IPS-18a (cell line): ENCODE measurements at regions not wholly inside any gene's neighbourhood (a gene's known extent, or its start where the extent isn't known, plus 50 kb on each side); places are given as distances from the start of the nearest gene placed in this dataset.

Experiments
- H3K27ac ChIP-seq: one replicate; pipeline ENCODE4 v1.5.1; 2013; ENCODE audit warnings: low read length
- H3K27me3 ChIP-seq: one replicate; pipeline ENCODE4 v1.6.1; 2013; ENCODE audit warnings: mild to moderate bottlenecking, low read length; ENCODE audit not compliant: control insufficient read depth, insufficient read depth
- H3K36me3 ChIP-seq: one replicate; pipeline ENCODE4 v1.6.1; 2013; ENCODE audit warnings: low read depth, low read length; ENCODE audit not compliant: control insufficient read depth
- H3K4me1 ChIP-seq: one replicate; pipeline ENCODE4 v1.6.1; 2013; ENCODE audit warnings: low read depth, low read length; ENCODE audit not compliant: control insufficient read depth
- H3K4me3 ChIP-seq: one replicate; pipeline ENCODE4 v1.5.1; 2013; ENCODE audit warnings: low read length
- H3K9ac ChIP-seq: one replicate; pipeline ENCODE4 v1.6.1; 2013; ENCODE audit warnings: mild to moderate bottlenecking, low read length, moderate library complexity
- H3K9me3 ChIP-seq: one replicate; pipeline ENCODE4 v1.6.1; 2013; ENCODE audit warnings: low read depth, low read length; ENCODE audit not compliant: control insufficient read depth

GRCh38 chr18:28512357-28512756 is 335.4 kb upstream of the CDH2 start:
- Histone ChIP-seq H3K36me3 (no peaks in the 10 kb centered on the region), H3K4me1 (no peaks in the 10 kb centered on the region), H3K27ac (no peak overlapping the region), H3K9me3 (no peaks in the 10 kb centered on the region), H3K9ac (no peak overlapping the region), H3K4me3 (no peak overlapping the region), H3K27me3 (no peaks in the 10 kb centered on the region)

GRCh38 chr18:28511413-28511821 is 334.5 kb upstream of the CDH2 start:
- Histone ChIP-seq H3K4me1 (no peaks in the 10 kb centered on the region), H3K4me3 (no peak overlapping the region), H3K9ac (no peak overlapping the region), H3K27me3 (no peaks in the 10 kb centered on the region), H3K36me3 (no peaks in the 10 kb centered on the region), H3K27ac (no peak overlapping the region), H3K9me3 (no peaks in the 10 kb centered on the region)

- H3K27ac ChIP-seq = no peak overlapping the region
- no peak overlapping the region for H3K4me3 ChIP-seq
- H3K27me3 ChIP-seq = no peaks in the 10 kb centered on the region
- H3K36me3 ChIP-seq = no peaks in the 10 kb centered on the region
- H3K9ac ChIP-seq = no peak overlapping the region
- no peaks in the 10 kb centered on the region for H3K9me3 ChIP-seq
- no peaks in the 10 kb centered on the region for H3K4me1 ChIP-seq
Observed at GRCh38 chr18:28510210-28510609, 333.3 kb upstream of the CDH2 start.

GRCh38 chr18:28504066-28504465 is 327.1 kb upstream of the CDH2 start:
- H3K9me3 ChIP-seq = no peaks in the 10 kb centered on the region
- H3K36me3 ChIP-seq = no peaks in the 10 kb centered on the region

GRCh38 chr18:28494151-28494550 is 317.2 kb upstream of the CDH2 start:
- no peaks in the 10 kb centered on the region for H3K36me3 ChIP-seq

More at GRCh38 chr18:28504066-28504465, 327.1 kb upstream of the CDH2 start:
- H3K27me3 ChIP-seq = no peaks in the 10 kb centered on the region
- no peak overlapping the region for H3K4me3 ChIP-seq
- H3K4me1 ChIP-seq = no peaks in the 10 kb centered on the region
- no peak overlapping the region for H3K27ac ChIP-seq
- H3K9ac ChIP-seq = no peak overlapping the region

GRCh38 chr18:28485918-28486317 is 309.0 kb upstream of the CDH2 start:
- Histone ChIP-seq H3K9ac (no peak overlapping the region), H3K27ac (no peak overlapping the region), H3K27me3 (no peaks in the 10 kb centered on the region)

More at GRCh38 chr18:28494151-28494550, 317.2 kb upstream of the CDH2 start:
- H3K9me3 ChIP-seq = no peaks in the 10 kb centered on the region
- no peak overlapping the region for H3K27ac ChIP-seq
- no peak overlapping the region for H3K9ac ChIP-seq
- no peaks in the 10 kb centered on the region for H3K4me1 ChIP-seq
- no peak overlapping the region for H3K4me3 ChIP-seq
- no peaks in the 10 kb centered on the region for H3K27me3 ChIP-seq

GRCh38 chr18:28485210-28485801 is 308.4 kb upstream of the CDH2 start:
- Histone ChIP-seq H3K36me3 (no peaks in the 10 kb centered on the region), H3K9ac (no peak overlapping the region), H3K4me1 (no peaks in the 10 kb centered on the region), H3K27ac (no peak overlapping the region), H3K4me3 (no peak overlapping the region), H3K9me3 (no peaks in the 10 kb centered on the region), H3K27me3 (no peaks in the 10 kb centered on the region)

More at GRCh38 chr18:28485918-28486317, 309.0 kb upstream of the CDH2 start:
- Histone ChIP-seq H3K4me3 (no peak overlapping the region), H3K9me3 (no peaks in the 10 kb centered on the region), H3K4me1 (no peaks in the 10 kb centered on the region), H3K36me3 (no peaks in the 10 kb centered on the region)

- Histone ChIP-seq H3K9ac (no peak overlapping the region), H3K9me3 (no peaks in the 10 kb centered on the region), H3K27me3 (no peaks in the 10 kb centered on the region), H3K27ac (no peak overlapping the region), H3K4me1 (no peaks in the 10 kb centered on the region), H3K4me3 (no peak overlapping the region), H3K36me3 (no peaks in the 10 kb centered on the region)
Observed at GRCh38 chr18:28478531-28478930, 301.6 kb upstream of the CDH2 start.

- H3K9ac ChIP-seq = no peak overlapping the region
- H3K9me3 ChIP-seq = no peaks in the 10 kb centered on the region
- no peaks in the 10 kb centered on the region for H3K4me1 ChIP-seq
- no peak overlapping the region for H3K27ac ChIP-seq
- H3K4me3 ChIP-seq = no peak overlapping the region
- H3K27me3 ChIP-seq = no peaks in the 10 kb centered on the region
- H3K36me3 ChIP-seq = no peaks in the 10 kb centered on the region
Observed at GRCh38 chr18:28476302-28476701, 299.4 kb upstream of the CDH2 start.

- Histone ChIP-seq H3K9ac (no peak overlapping the region), H3K4me3 (no peak overlapping the region), H3K9me3 (no peaks in the 10 kb centered on the region), H3K36me3 (no peaks in the 10 kb centered on the region), H3K27me3 (no peaks in the 10 kb centered on the region), H3K27ac (no peak overlapping the region), H3K4me1 (no peaks in the 10 kb centered on the region)
Observed at GRCh38 chr18:28469946-28470345, 293.0 kb upstream of the CDH2 start.

- H3K4me3 ChIP-seq = no peak overlapping the region
- H3K4me1 ChIP-seq = no peaks in the 10 kb centered on the region
- H3K36me3 ChIP-seq = no peaks in the 10 kb centered on the region
- no peaks in the 10 kb centered on the region for H3K9me3 ChIP-seq
- H3K27me3 ChIP-seq = no peaks in the 10 kb centered on the region
- no peak overlapping the region for H3K27ac ChIP-seq
- no peak overlapping the region for H3K9ac ChIP-seq
Observed at GRCh38 chr18:28468901-28469300, 292.0 kb upstream of the CDH2 start.

GRCh38 chr18:28466204-28466603 is 289.3 kb upstream of the CDH2 start:
- H3K4me1 ChIP-seq = no peaks in the 10 kb centered on the region
- no peaks in the 10 kb centered on the region for H3K36me3 ChIP-seq
- H3K9ac ChIP-seq = no peak overlapping the region
- H3K27me3 ChIP-seq = no peaks in the 10 kb centered on the region
- no peak overlapping the region for H3K27ac ChIP-seq
- no peak overlapping the region for H3K4me3 ChIP-seq
- no peaks in the 10 kb centered on the region for H3K9me3 ChIP-seq
